ENCODE measurements at regions not wholly inside any gene's neighbourhood (a gene's known extent, or its start where the extent isn't known, plus 50 kb on each side); places are given as distances from the start of the nearest gene placed in this dataset.

- H3K27me3 Mint-ChIP-seq, result no peaks in the 10 kb centered on the region
- no peak overlapping the region for H3K27ac Mint-ChIP-seq
- POLR2A ChIA-PET, result no interaction called here
- peaks cover 0 to 8% (median 2%) of the 10 kb centered on the region in 11 donors for H3K9me3 Mint-ChIP-seq
- no peak overlapping the region for H3K4me3 Mint-ChIP-seq
- H3K27ac ChIP-seq (ENCODE audit: low read depth, low read length), result no peak overlapping the region
- no peaks in the 10 kb centered on the region for H3K36me3 Mint-ChIP-seq
- no peaks in the 10 kb centered on the region for H3K36me3 ChIP-seq (ENCODE audit: control insufficient read depth in 2 of 3, insufficient read depth in 3 of 3, low read length in 3 of 3)
- no peaks in the 10 kb centered on the region for H3K9me3 ChIP-seq (ENCODE audit: control insufficient read depth in 2 of 3, low read length in 3 of 3)
- ATAC-seq (no peak), DNase-seq (no peak)
- no peaks in the 10 kb centered on the region for H3K4me1 Mint-ChIP-seq
- no peaks in the 10 kb centered on the region for H3K4me1 ChIP-seq (ENCODE audit: control insufficient read depth in 2 of 2, insufficient read depth in 2 of 2, low read length in 2 of 2)
- no peaks in the 10 kb centered on the region for H3K27me3 ChIP-seq (ENCODE audit: control insufficient read depth in 2 of 2, insufficient read depth in 2 of 2, low read length in 2 of 2)
- CTCF ChIA-PET, result no interaction called here
- H3K4me3 ChIP-seq (ENCODE audit: low read length), result no peak overlapping the region
- intact Hi-C loops (cut with micrococcal nuclease), result no loop called here
Measured at GRCh38 chr5:167049043-167049663, 1242.3 kb upstream of the WWC1 start.

GRCh38 chr5:167049771-167050567, 1241.5 kb upstream of the WWC1 start:
- no peaks in the 10 kb centered on the region for H3K9me3 ChIP-seq (ENCODE audit: control insufficient read depth in 2 of 3, low read length in 3 of 3)
- H3K4me3 Mint-ChIP-seq, result no peak overlapping the region
- no peak overlapping the region for H3K27ac ChIP-seq (ENCODE audit: low read depth, low read length)
- no peaks in the 10 kb centered on the region for H3K36me3 Mint-ChIP-seq
- no peak for ATAC-seq
- H3K27me3 Mint-ChIP-seq, result no peaks in the 10 kb centered on the region
- peaks cover 0 to 13% (median 2%) of the 10 kb centered on the region in 11 donors for H3K9me3 Mint-ChIP-seq
- no peak for DNase-seq
- no peak overlapping the region for H3K27ac Mint-ChIP-seq
- no peaks in the 10 kb centered on the region for H3K27me3 ChIP-seq (ENCODE audit: control insufficient read depth in 2 of 2, insufficient read depth in 2 of 2, low read length in 2 of 2)
- H3K4me1 Mint-ChIP-seq, result no peaks in the 10 kb centered on the region
- ChIA-PET POLR2A (no interaction called here), CTCF (no interaction called here)
- intact Hi-C loops (cut with micrococcal nuclease), result no loop called here
- no peak overlapping the region for H3K4me3 ChIP-seq (ENCODE audit: low read length)
- H3K4me1 ChIP-seq (ENCODE audit: control insufficient read depth in 2 of 2, insufficient read depth in 2 of 2, low read length in 2 of 2), result no peaks in the 10 kb centered on the region
- no peaks in the 10 kb centered on the region for H3K36me3 ChIP-seq (ENCODE audit: control insufficient read depth in 2 of 3, insufficient read depth in 3 of 3, low read length in 3 of 3)

GRCh38 chr5:167050568-167051401, 1240.7 kb upstream of the WWC1 start:
- H3K27me3 Mint-ChIP-seq, result no peaks in the 10 kb centered on the region
- no peaks in the 10 kb centered on the region for H3K36me3 Mint-ChIP-seq
- H3K4me3 Mint-ChIP-seq, result no peak overlapping the region
- H3K4me1 Mint-ChIP-seq, result no peaks in the 10 kb centered on the region
- Histone ChIP-seq H3K27ac (ENCODE audit: low read depth, low read length) (no peak overlapping the region), H3K4me1 (ENCODE audit: control insufficient read depth in 2 of 2, insufficient read depth in 2 of 2, low read length in 2 of 2) (no peaks in the 10 kb centered on the region), H3K4me3 (ENCODE audit: low read length) (no peak overlapping the region), H3K27me3 (ENCODE audit: control insufficient read depth in 2 of 2, insufficient read depth in 2 of 2, low read length in 2 of 2) (no peaks in the 10 kb centered on the region), H3K9me3 (ENCODE audit: control insufficient read depth in 2 of 3, low read length in 3 of 3) (no peaks in the 10 kb centered on the region), H3K36me3 (ENCODE audit: control insufficient read depth in 2 of 3, insufficient read depth in 3 of 3, low read length in 3 of 3) (no peaks in the 10 kb centered on the region)
- ChIA-PET CTCF (no interaction called here), POLR2A (no interaction called here)
- H3K27ac Mint-ChIP-seq, result no peak overlapping the region
- DNase-seq (no peak), ATAC-seq (no peak)
- peaks cover 0 to 19% (median 2%) of the 10 kb centered on the region in 11 donors for H3K9me3 Mint-ChIP-seq
- intact Hi-C loops (cut with micrococcal nuclease), result no loop called here

GRCh38 chr5:167051402-167051768, 1240.1 kb upstream of the WWC1 start:
- no peak for ATAC-seq
- Mint-ChIP-seq H3K27ac (no peak overlapping the region), H3K4me3 (no peak overlapping the region), H3K4me1 (no peaks in the 10 kb centered on the region), H3K36me3 (no peaks in the 10 kb centered on the region), H3K9me3 (peaks cover 0 to 19% (median 2%) of the 10 kb centered on the region in 11 donors), H3K27me3 (no peaks in the 10 kb centered on the region)
- Histone ChIP-seq H3K36me3 (ENCODE audit: control insufficient read depth in 2 of 3, insufficient read depth in 3 of 3, low read length in 3 of 3) (no peaks in the 10 kb centered on the region), H3K9me3 (ENCODE audit: control insufficient read depth in 2 of 3, low read length in 3 of 3) (no peaks in the 10 kb centered on the region), H3K4me3 (ENCODE audit: low read length) (no peak overlapping the region), H3K27me3 (ENCODE audit: control insufficient read depth in 2 of 2, insufficient read depth in 2 of 2, low read length in 2 of 2) (no peaks in the 10 kb centered on the region), H3K27ac (ENCODE audit: low read depth, low read length) (no peak overlapping the region), H3K4me1 (ENCODE audit: control insufficient read depth in 2 of 2, insufficient read depth in 2 of 2, low read length in 2 of 2) (no peaks in the 10 kb centered on the region)
- ChIA-PET CTCF (no interaction called here), POLR2A (no interaction called here)
- intact Hi-C loops (cut with micrococcal nuclease), result no loop called here
- DNase-seq, result no peak

GRCh38 chr5:167052791-167053190, 1238.7 kb upstream of the WWC1 start:
- no peak overlapping the region for H3K4me3 ChIP-seq (ENCODE audit: low read length)
- H3K4me3 Mint-ChIP-seq, result no peak overlapping the region
- H3K4me1 ChIP-seq (ENCODE audit: control insufficient read depth in 2 of 2, insufficient read depth in 2 of 2, low read length in 2 of 2), result no peaks in the 10 kb centered on the region
- H3K4me1 Mint-ChIP-seq, result no peaks in the 10 kb centered on the region
- H3K36me3 ChIP-seq (ENCODE audit: control insufficient read depth in 2 of 3, insufficient read depth in 3 of 3, low read length in 3 of 3), result no peaks in the 10 kb centered on the region
- intact Hi-C loops (cut with micrococcal nuclease), result no loop called here
- H3K27ac Mint-ChIP-seq, result no peak overlapping the region
- peaks cover 0 to 25% (median 3%) of the 10 kb centered on the region in 11 donors for H3K9me3 Mint-ChIP-seq
- ATAC-seq (no peak), DNase-seq (no peak)
- CTCF ChIA-PET, result no interaction called here
- no peaks in the 10 kb centered on the region for H3K27me3 Mint-ChIP-seq
- H3K9me3 ChIP-seq (ENCODE audit: control insufficient read depth in 2 of 3, low read length in 3 of 3), result no peaks in the 10 kb centered on the region
- H3K36me3 Mint-ChIP-seq, result no peaks in the 10 kb centered on the region
- no peaks in the 10 kb centered on the region for H3K27me3 ChIP-seq (ENCODE audit: control insufficient read depth in 2 of 2, insufficient read depth in 2 of 2, low read length in 2 of 2)
- no peak overlapping the region for H3K27ac ChIP-seq (ENCODE audit: low read depth, low read length)
- POLR2A ChIA-PET, result no interaction called here

GRCh38 chr5:167057665-167058064, 1233.8 kb upstream of the WWC1 start:
- Histone ChIP-seq H3K4me1 (ENCODE audit: control insufficient read depth in 2 of 2, insufficient read depth in 2 of 2, low read length in 2 of 2) (no peaks in the 10 kb centered on the region), H3K4me3 (ENCODE audit: low read length) (no peak overlapping the region), H3K9me3 (ENCODE audit: control insufficient read depth in 2 of 3, low read length in 3 of 3) (no peaks in the 10 kb centered on the region), H3K27ac (ENCODE audit: low read depth, low read length) (no peak overlapping the region), H3K27me3 (ENCODE audit: control insufficient read depth in 2 of 2, insufficient read depth in 2 of 2, low read length in 2 of 2) (no peaks in the 10 kb centered on the region), H3K36me3 (ENCODE audit: control insufficient read depth in 2 of 3, insufficient read depth in 3 of 3, low read length in 3 of 3) (no peaks in the 10 kb centered on the region)
- no peak for DNase-seq
- ChIA-PET POLR2A (no interaction called here), CTCF (no interaction called here)
- peaks cover 0 to 2% (median 0%) of the 10 kb centered on the region in 7 donors for H3K4me1 Mint-ChIP-seq
- H3K27ac Mint-ChIP-seq, result no peak overlapping the region
- H3K4me3 Mint-ChIP-seq, result no peak overlapping the region
- H3K36me3 Mint-ChIP-seq, result no peaks in the 10 kb centered on the region
- no peaks in the 10 kb centered on the region for H3K27me3 Mint-ChIP-seq
- intact Hi-C loops (cut with micrococcal nuclease), result no loop called here
- H3K9me3 Mint-ChIP-seq, result peaks cover 0 to 28% (median 3%) of the 10 kb centered on the region in 11 donors
- ATAC-seq, result no peak

Data from naive thymus-derived CD4-positive, alpha-beta T cell (primary cell).